ENCODE measurements at regions not wholly inside any gene's neighbourhood (a gene's known extent, or its start where the extent isn't known, plus 50 kb on each side); places are given as distances from the start of the nearest gene placed in this dataset.

DNA sequence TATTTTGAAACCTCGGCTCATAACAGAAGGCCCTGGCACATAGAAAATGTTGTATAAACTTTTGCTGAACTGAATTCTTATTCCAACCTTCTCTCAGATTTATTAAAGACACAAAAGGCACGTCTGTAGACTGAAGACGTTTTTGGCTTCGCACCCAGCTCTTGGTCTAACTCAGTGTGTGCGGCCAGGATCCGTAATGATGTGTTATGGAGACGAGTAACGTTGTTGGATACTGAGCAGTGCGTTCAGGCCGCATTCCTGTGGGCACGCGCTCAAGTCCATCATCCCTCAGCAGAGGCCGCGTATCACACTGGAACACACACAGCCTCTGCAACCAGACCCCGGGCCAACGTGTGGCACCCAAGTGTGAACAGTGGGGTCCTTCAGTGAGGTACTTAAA, 154.8 kb upstream of the RAB4A start:
- H3K27ac Mint-ChIP-seq = no peak overlapping the region
- no peak overlapping the region for H3K4me3 Mint-ChIP-seq
- no peaks in the 10 kb centered on the region for H3K9me3 Mint-ChIP-seq
- H3K36me3 Mint-ChIP-seq (ENCODE audit: low read depth) = no peaks in the 10 kb centered on the region
- H3K4me1 Mint-ChIP-seq (ENCODE audit: low read depth) = no peaks in the 10 kb centered on the region
- no peaks in the 10 kb centered on the region for H3K27me3 Mint-ChIP-seq

DNA sequence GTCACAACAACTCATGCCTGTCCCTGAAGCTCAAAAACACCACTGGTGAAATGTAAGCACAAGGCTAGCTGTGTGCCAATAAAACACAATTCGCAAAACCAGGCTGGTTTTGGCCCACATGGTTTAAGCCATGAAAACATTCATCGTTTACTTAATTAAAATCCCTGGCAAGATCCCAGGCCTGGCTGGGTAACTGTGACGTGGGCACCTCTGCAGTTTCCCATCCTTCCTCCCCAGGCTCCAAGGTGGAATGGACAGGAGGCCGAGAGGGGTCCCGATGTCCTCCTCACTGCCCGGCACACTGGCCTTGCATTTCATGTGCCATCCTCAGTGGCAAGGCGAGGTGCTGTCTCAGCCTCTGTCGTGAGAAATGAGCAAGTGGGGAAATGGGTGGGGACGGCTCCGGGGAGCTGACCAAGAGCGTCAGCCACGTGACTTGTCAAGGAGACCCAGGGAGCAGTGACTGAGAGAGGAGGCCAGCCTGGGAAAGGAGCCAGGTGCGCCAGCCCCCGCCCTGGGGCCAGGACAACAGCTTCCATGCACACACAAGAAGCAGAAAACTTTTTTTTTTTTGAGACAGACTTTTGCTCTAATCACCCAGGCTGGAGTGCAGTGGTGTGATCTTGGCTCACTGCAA, 153.1 kb upstream of the RAB4A start:
- Mint-ChIP-seq H3K27me3 (no peaks in the 10 kb centered on the region), H3K36me3 (ENCODE audit: low read depth) (no peaks in the 10 kb centered on the region), H3K27ac (no peak overlapping the region), H3K4me3 (no peak overlapping the region), H3K9me3 (no peaks in the 10 kb centered on the region), H3K4me1 (ENCODE audit: low read depth) (no peaks in the 10 kb centered on the region)

DNA sequence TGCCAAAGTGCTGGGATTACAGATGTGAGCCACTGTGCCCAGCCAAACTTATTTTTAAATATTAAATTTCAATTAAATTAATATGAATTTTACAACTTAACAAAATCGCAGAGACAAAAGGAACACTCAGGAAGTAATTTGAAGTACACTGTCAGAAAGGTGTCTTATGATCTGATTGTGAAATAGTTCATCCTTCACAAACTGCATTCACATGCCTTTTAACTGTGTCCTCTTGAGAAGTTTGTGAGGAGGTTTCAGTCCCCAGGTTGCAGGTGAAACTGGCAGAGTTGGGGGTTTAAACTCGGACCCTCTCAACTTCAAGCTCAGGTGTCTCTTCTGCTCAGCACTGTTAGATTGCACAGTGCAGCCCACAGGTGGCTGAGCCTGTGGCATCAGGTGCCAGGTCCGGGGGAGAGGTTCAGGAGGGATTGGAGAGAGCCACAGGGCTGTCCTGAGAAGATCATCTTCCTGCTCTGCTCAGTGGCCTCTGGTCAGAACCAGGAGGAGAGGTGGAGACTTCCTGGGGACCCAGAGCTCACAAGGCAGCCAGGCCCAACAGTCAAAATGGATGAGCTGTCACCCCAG, 152.3 kb upstream of the RAB4A start:
- Mint-ChIP-seq H3K36me3 (ENCODE audit: low read depth) (no peaks in the 10 kb centered on the region), H3K27ac (no peak overlapping the region), H3K4me3 (no peak overlapping the region), H3K27me3 (no peaks in the 10 kb centered on the region), H3K9me3 (no peaks in the 10 kb centered on the region), H3K4me1 (ENCODE audit: low read depth) (no peaks in the 10 kb centered on the region)

GRCh38 chr1:229119161-229119560, 151.8 kb upstream of the RAB4A start:
- no peaks in the 10 kb centered on the region for H3K27me3 Mint-ChIP-seq
- no peaks in the 10 kb centered on the region for H3K36me3 Mint-ChIP-seq (ENCODE audit: low read depth)
- H3K9me3 Mint-ChIP-seq = no peaks in the 10 kb centered on the region
- H3K4me1 Mint-ChIP-seq (ENCODE audit: low read depth) = no peaks in the 10 kb centered on the region
- no peak overlapping the region for H3K4me3 Mint-ChIP-seq
- H3K27ac Mint-ChIP-seq = no peak overlapping the region

GRCh38 chr1:229119876-229120275, 151.0 kb upstream of the RAB4A start:
- Mint-ChIP-seq H3K27ac (no peak overlapping the region), H3K4me3 (no peak overlapping the region), H3K27me3 (no peaks in the 10 kb centered on the region), H3K4me1 (ENCODE audit: low read depth) (no peaks in the 10 kb centered on the region), H3K9me3 (no peaks in the 10 kb centered on the region), H3K36me3 (ENCODE audit: low read depth) (no peaks in the 10 kb centered on the region)

DNA sequence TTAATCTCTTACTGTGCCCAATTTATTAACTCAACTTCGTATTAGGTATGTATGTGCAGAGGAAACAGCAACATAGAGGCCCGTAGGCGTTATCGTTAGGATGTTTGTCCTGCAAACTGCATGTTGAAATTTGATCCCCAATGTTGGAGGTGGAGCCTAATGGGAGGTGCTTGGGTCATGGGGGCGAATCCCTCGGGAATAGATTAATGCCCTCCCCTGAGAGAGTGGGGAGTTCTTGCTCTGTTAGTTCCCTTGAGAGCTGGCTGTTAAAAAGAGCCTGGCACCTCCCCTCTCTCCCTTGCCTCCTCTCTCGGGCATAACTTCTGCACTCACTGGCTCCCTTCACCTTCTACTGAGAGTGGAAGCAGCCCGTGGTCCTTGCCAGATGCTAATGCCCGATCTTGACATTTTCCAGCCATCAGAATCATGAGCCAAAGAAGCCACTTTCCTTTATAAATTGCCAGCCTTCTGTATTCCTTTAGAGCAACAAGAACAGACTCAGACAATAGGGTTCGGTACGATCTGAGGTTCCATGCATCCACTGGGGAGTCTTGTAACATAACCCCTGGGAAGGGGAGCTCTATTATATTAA, 149.0 kb upstream of the RAB4A start:
- H3K4me3 Mint-ChIP-seq = no peak overlapping the region

DNA sequence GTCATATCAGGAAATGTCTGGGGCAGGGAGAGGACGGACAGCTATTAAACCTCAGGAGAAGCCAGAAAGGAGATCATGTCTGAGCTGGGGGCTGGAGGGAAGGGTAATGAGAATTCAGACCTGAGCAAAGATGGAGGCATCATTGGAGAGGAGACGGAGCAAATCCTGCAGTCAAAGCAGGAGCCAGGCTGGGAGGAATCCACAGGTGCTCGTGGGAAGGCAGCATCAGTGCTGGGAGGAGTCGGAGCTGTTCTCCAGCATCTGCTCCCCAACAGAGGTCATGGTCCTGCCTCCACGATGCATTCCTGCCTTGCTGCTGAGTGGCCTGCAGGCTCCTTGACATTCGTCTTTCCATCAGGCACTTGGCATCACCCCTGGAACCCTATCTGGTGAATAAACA, 148.3 kb upstream of the RAB4A start:
- Mint-ChIP-seq H3K9me3 (no peaks in the 10 kb centered on the region), H3K27me3 (no peaks in the 10 kb centered on the region), H3K27ac (no peak overlapping the region)

More for the DNA sequence above, 149.0 kb upstream of the RAB4A start:
- Mint-ChIP-seq H3K27me3 (no peaks in the 10 kb centered on the region), H3K4me1 (ENCODE audit: low read depth) (peaks cover 6% of the 10 kb centered on the region), H3K27ac (no peak overlapping the region), H3K36me3 (ENCODE audit: low read depth) (no peaks in the 10 kb centered on the region), H3K9me3 (no peaks in the 10 kb centered on the region)

DNA sequence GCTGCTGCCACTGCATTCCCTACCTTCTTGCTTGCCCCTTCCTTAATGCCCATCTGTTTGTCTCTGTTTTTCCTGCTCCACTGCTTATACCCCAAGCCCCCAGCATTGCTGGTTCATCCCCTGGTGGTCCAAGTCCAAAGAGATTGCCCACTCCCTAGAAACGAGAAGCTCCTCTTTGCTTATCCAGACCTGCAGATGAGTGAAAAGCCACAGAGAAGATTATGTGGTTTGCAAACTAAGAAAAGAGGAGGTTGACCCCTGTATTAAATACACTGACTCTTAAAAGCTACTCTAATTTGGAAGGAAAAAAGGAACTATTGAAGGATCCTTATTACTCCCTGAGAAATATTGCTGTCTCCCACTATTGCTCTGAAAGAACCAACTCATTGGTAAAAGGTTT, 146.8 kb upstream of the RAB4A start:
- Mint-ChIP-seq H3K27me3 (no peaks in the 10 kb centered on the region), H3K4me1 (ENCODE audit: low read depth) (peaks cover 24% of the 10 kb centered on the region), H3K27ac (no peak overlapping the region), H3K4me3 (no peak overlapping the region), H3K9me3 (no peaks in the 10 kb centered on the region), H3K36me3 (ENCODE audit: low read depth) (no peaks in the 10 kb centered on the region)

More for the DNA sequence above, 148.3 kb upstream of the RAB4A start:
- Mint-ChIP-seq H3K36me3 (ENCODE audit: low read depth) (no peaks in the 10 kb centered on the region), H3K4me3 (no peak overlapping the region), H3K4me1 (ENCODE audit: low read depth) (peaks cover 13% of the 10 kb centered on the region)

GRCh38 chr1:229124520-229125124, 146.3 kb upstream of the RAB4A start:
- peaks cover 29% of the 10 kb centered on the region for H3K4me1 Mint-ChIP-seq (ENCODE audit: low read depth)
- H3K36me3 Mint-ChIP-seq (ENCODE audit: low read depth) = no peaks in the 10 kb centered on the region
- no peak overlapping the region for H3K4me3 Mint-ChIP-seq
- H3K27me3 Mint-ChIP-seq = no peaks in the 10 kb centered on the region
- no peak overlapping the region for H3K27ac Mint-ChIP-seq
- H3K9me3 Mint-ChIP-seq = no peaks in the 10 kb centered on the region

DNA sequence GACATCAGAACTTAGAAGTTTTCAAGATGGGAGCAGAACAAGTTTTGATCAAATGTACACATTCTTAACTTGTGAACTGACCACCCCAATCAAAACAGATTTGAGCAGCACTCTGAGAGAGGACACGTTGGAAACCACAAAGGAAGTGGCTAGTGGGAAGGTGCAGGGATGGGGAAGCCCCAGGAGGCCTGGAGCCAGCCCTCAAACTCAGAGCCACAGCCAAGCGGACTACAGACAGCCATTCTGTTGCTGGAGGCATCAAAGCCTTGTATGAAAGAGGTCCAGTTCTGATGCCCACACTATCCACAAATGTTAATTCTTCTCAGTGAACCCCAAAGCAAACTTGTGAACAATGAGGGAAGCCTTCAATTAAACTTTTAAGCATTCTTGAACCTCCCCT, 143.6 kb upstream of the RAB4A start:
- Mint-ChIP-seq H3K9me3 (no peaks in the 10 kb centered on the region), H3K27me3 (peaks cover 7% of the 10 kb centered on the region), H3K4me3 (no peak overlapping the region), H3K4me1 (ENCODE audit: low read depth) (peaks cover 53% of the 10 kb centered on the region), H3K36me3 (ENCODE audit: low read depth) (no peaks in the 10 kb centered on the region), H3K27ac (no peak overlapping the region)

- Mint-ChIP-seq H3K27ac (no peak overlapping the region), H3K4me1 (ENCODE audit: low read depth) (peaks cover 53% of the 10 kb centered on the region), H3K36me3 (ENCODE audit: low read depth) (no peaks in the 10 kb centered on the region), H3K27me3 (peaks cover 7% of the 10 kb centered on the region), H3K4me3 (no peak overlapping the region), H3K9me3 (peaks cover 2% of the 10 kb centered on the region)
These were observed 142.8 kb upstream of the RAB4A start for GRCh38 chr1:229128066-229128608.

DNA sequence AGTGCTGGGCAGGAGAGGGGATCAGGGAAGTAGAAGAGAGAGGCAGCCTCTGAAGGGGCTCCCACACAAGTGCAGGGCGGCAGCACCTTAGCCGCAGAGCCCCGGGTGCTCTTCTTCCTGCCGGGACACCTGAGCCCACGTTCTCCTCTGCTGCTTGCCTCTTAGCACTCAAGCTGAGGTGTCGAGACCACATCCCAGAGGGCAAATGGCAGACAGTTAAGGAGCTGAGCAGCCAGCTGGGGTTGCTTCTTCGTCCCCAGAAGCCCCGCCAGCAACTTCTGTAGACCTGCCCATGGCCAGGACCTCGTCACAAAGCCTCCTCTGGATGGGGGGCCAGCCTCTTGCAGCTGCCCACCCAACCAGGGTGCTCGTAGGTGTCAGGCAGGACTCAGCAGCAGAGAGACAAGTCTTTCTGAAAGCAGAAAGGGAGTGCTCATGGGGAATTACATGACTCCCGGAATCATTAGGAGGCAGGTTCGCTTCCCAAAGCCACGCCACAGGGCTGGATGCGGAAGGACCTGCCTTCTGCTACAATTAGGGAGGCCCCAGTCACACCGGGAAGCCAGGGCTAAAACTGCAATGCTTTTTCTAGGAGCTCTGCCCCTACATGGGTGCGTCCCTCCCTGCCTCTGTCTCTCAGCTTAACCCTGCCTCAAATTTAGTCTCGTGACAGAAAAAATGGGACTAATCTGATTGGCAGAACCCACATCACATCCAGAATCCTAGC, 141.4 kb upstream of the RAB4A start:
- H3K9me3 Mint-ChIP-seq = peaks cover 15% of the 10 kb centered on the region
- no peak overlapping the region for H3K27ac Mint-ChIP-seq
- H3K36me3 Mint-ChIP-seq (ENCODE audit: low read depth) = peaks cover 9% of the 10 kb centered on the region
- no peak overlapping the region for H3K4me3 Mint-ChIP-seq
- peaks cover 63% of the 10 kb centered on the region for H3K4me1 Mint-ChIP-seq (ENCODE audit: low read depth)
- H3K27me3 Mint-ChIP-seq = peaks cover 7% of the 10 kb centered on the region

- Mint-ChIP-seq H3K4me1 (ENCODE audit: low read depth) (peaks cover 66% of the 10 kb centered on the region), H3K27me3 (peaks cover 7% of the 10 kb centered on the region), H3K9me3 (peaks cover 16% of the 10 kb centered on the region), H3K27ac (no peak overlapping the region), H3K4me3 (no peak overlapping the region), H3K36me3 (ENCODE audit: low read depth) (peaks cover 11% of the 10 kb centered on the region)
These were observed 140.8 kb upstream of the RAB4A start for GRCh38 chr1:229130028-229130668.

DNA sequence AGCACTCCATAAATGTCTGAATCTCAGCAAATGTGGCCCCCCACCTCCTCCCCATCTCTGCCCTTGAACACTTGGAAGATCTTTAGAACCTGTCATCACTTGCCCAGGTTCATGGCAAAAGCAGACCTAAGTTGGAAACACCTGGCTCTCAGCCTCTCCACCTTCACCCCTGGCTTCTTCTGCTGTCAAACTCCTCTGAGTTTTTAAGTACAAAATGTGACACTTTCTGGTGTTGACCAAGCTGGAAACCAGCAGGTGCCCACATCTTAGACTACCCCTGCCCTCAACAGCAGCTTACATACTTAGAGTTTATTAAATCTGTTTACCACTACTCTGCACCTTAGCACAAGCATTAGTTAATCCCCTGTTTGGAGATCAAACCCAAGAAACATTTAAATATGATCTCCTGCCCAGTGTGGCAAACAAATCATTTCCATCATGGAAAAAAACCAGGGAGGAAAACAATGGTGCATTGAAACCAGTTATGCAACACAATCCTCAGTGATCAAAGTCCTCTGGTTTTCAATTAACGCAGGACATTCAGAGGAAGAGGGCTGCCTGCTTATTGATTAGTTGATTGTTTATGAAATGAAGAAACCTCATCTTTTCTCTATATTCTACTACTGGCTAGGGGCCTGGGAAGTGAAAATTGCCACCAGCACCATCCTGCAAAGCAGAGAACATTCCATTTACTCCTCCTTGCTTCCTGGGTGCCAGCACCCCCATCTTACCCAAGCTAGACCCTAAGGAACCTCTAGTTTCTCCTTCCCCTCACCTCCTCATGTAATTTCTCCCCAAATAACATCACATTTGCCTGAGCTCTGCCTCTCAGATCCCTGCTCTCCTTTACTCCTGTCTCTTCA, 139.4 kb upstream of the RAB4A start:
- peaks cover 15% of the 10 kb centered on the region for H3K36me3 Mint-ChIP-seq (ENCODE audit: low read depth)
- no peak overlapping the region for H3K4me3 Mint-ChIP-seq
- H3K9me3 Mint-ChIP-seq = peaks cover 28% of the 10 kb centered on the region
- H3K27ac Mint-ChIP-seq = peak overlapping the region; percentile 28
- H3K27me3 Mint-ChIP-seq = peaks cover 7% of the 10 kb centered on the region
- peaks cover 74% of the 10 kb centered on the region for H3K4me1 Mint-ChIP-seq (ENCODE audit: low read depth)
